SK-N-SH (cell line): ENCODE measurements at regions not wholly inside any gene's neighbourhood (a gene's known extent, or its start where the extent isn't known, plus 50 kb on each side); places are given as distances from the start of the nearest gene placed in this dataset.

Source experiments
- CTCF ChIA-PET: fragments of 300-600, 350-600 bp; formaldehyde crosslinking; extraction: SDS; loops from one replicate; lab custom pipeline; 2021; lab: Yijun Ruan, JAX
- POLR2A ChIA-PET: fragments of 350-600 bp; sonication (Branson Sonifier 250); formaldehyde crosslinking; extraction: SDS; loops from one replicate; lab custom pipeline; 2020; ENCODE audit warnings: antibody characterized with exemption, inconsistent platforms; lab: Yijun Ruan, JAX
- DNase-seq: peaks from one replicate; pipeline ENCODE4 v3.0.0; 2012
- H2AFZ ChIP-seq: fragments of 200-600 bp; sonication (generic); 2 replicates; pipeline ENCODE4 v1.8.1; 2016; ENCODE audit warnings: antibody characterized with exemption, mild to moderate bottlenecking, low read depth
- H3F3A ChIP-seq: fragments of 200-600 bp; sonication (generic); replicated peaks from 2 replicates; pipeline ENCODE3; 2016; ENCODE audit warnings: antibody characterized with exemption, mild to moderate bottlenecking; ENCODE audit not compliant: insufficient read depth
- H3K27ac ChIP-seq, 2 experiments: fragments of 200-500 bp in 1 of 2; fragments of 200-600 bp in 1 of 2; sonication (Bioruptor generic) in 1 of 2; sonication (generic), shearing (Covaris generic) in 1 of 2; 2 replicates each; pipeline versions ENCODE4 v1.5.1 to v1.6.1; 2014 to 2016; ENCODE audit warnings: low read depth in 2 of 2, inconsistent platforms in 1 of 2, low read length in 1 of 2, mild to moderate bottlenecking in 1 of 2, mixed read lengths in 1 of 2
- H3K27me3 ChIP-seq: fragments of 200-600 bp; sonication (generic), shearing (Covaris generic); 2 replicates; pipeline ENCODE4 v1.6.1; 2016; ENCODE audit warnings: mixed run types; ENCODE audit not compliant: insufficient read depth
- H3K36me3 ChIP-seq, 2 experiments: fragments of 200-500 bp in 1 of 2; fragments of 200-600 bp in 1 of 2; sonication (Bioruptor generic) in 1 of 2; sonication (generic) in 1 of 2; replicated peaks in 1 of 2; 2 replicates each; pipeline versions ENCODE3 to v1.5.1; 2014 to 2016; ENCODE audit warnings: low read length in 1 of 2, mild to moderate bottlenecking in 1 of 2; ENCODE audit not compliant: insufficient read depth in 2 of 2, control insufficient read depth in 1 of 2
- H3K4me1 ChIP-seq, 2 experiments: fragments of 200-500 bp in 1 of 2; fragments of 200-600 bp in 1 of 2; sonication (Bioruptor generic) in 1 of 2; sonication (generic), shearing (Covaris generic) in 1 of 2; 2 replicates each; pipeline versions ENCODE4 v1.5.1 to v1.6.1; 2014 to 2016; ENCODE audit warnings: low read depth in 1 of 2, low read length in 1 of 2, mixed run types in 1 of 2; ENCODE audit not compliant: insufficient read depth in 2 of 2, control insufficient read depth in 1 of 2
- H3K4me2 ChIP-seq: fragments of 200-600 bp; sonication (generic), shearing (Covaris generic); 2 replicates; pipeline ENCODE4 v1.6.1; 2017; ENCODE audit warnings: mixed run types
- H3K4me3 ChIP-seq, 2 experiments: fragments of 200-500 bp in 1 of 2; fragments of 200-600 bp in 1 of 2; sonication (Bioruptor generic) in 1 of 2; sonication (generic), shearing (Covaris generic) in 1 of 2; 2 replicates each; pipeline versions ENCODE4 v1.5.1 to v1.8.1; 2014 to 2016; ENCODE audit warnings: low read depth in 2 of 2, inconsistent platforms in 1 of 2, low read length in 1 of 2, mild to moderate bottlenecking in 1 of 2, mixed read lengths in 1 of 2, moderate library complexity in 1 of 2
- H3K79me2 ChIP-seq: fragments of 200-600 bp; sonication (generic); 2 replicates; pipeline ENCODE4 v1.8.1; 2017; ENCODE audit warnings: mild to moderate bottlenecking; ENCODE audit not compliant: insufficient read depth
- H3K9ac ChIP-seq: fragments of 200-600 bp; sonication (generic); 2 replicates; pipeline ENCODE4 v1.6.1; 2017; ENCODE audit warnings: mixed run types
- H3K9me2 ChIP-seq: fragments of 200-600 bp; sonication (generic); 2 replicates; pipeline ENCODE4 v1.6.1; 2017; ENCODE audit warnings: mixed run types
- H3K9me3 ChIP-seq: fragments of 200-600 bp; sonication (generic); 2 replicates; pipeline ENCODE4 v1.6.1; 2017; ENCODE audit warnings: mixed run types, mild to moderate bottlenecking, moderate library complexity
- H4K20me1 ChIP-seq: fragments of 200-600 bp; sonication (generic); 2 replicates; pipeline ENCODE4 v1.6.1; 2017; ENCODE audit warnings: mild to moderate bottlenecking, mixed run types; ENCODE audit not compliant: insufficient read depth
- CTCF ChIP-seq: fragments of 200-600 bp; sonication (generic); IDR thresholded peaks from 2 replicates; pipeline ENCODE4 v1.6.1; 2017; ENCODE audit warnings: antibody characterized with exemption, mild to moderate bottlenecking, moderate library complexity
- EZH2phosphoT487 ChIP-seq: fragments of 200-600 bp; sonication (generic); IDR thresholded peaks from 2 replicates; pipeline ENCODE4 v1.6.1; 2017; ENCODE audit warnings: low read depth, mixed run types, mild to moderate bottlenecking, antibody characterized with exemption, moderate library complexity, borderline replicate concordance
- FOXJ3 ChIP-seq: sonication (generic); formaldehyde crosslinking; IDR thresholded peaks from 2 replicates; pipeline ENCODE4 v1.5.1; 2020; ENCODE audit warnings: mild to moderate bottlenecking, missing genetic modification reagents
- FOXM1 ChIP-seq: IDR thresholded peaks from 2 replicates; pipeline ENCODE4 v1.4.0; 2012; ENCODE audit warnings: low read depth, mild to moderate bottlenecking
- GATA2 ChIP-seq: sonication (generic); formaldehyde crosslinking; IDR thresholded peaks from 2 replicates; pipeline ENCODE4 v1.5.0; 2020; ENCODE audit warnings: mild to moderate bottlenecking, missing genetic modification reagents
- IRF3 ChIP-seq: fragments of 150-350 bp; IDR thresholded peaks from 2 replicates; pipeline ENCODE4 v1.6.1; 2016; ENCODE audit warnings: mild to moderate bottlenecking, low read depth, low read length
- JUND ChIP-seq: IDR thresholded peaks from 2 replicates; pipeline ENCODE4 v1.4.0; 2012
- PBX3 ChIP-seq: IDR thresholded peaks from 2 replicates; pipeline ENCODE4; 2012
- RAD21 ChIP-seq: IDR thresholded peaks from 2 replicates; pipeline ENCODE4 v1.6.1; 2012; ENCODE audit warnings: mild to moderate bottlenecking, low read length
- RCOR1 ChIP-seq: fragments of 150-350 bp; IDR thresholded peaks from 2 replicates; pipeline ENCODE4 v1.6.1; 2017; ENCODE audit warnings: antibody characterized with exemption, low read length
- SIN3A ChIP-seq: IDR thresholded peaks from 2 replicates; pipeline ENCODE4 v1.6.1; 2012; ENCODE audit warnings: low read depth, mild to moderate bottlenecking, low read length, moderate library complexity, borderline replicate concordance
- TAF1 ChIP-seq: IDR thresholded peaks from 2 replicates; pipeline ENCODE4 v1.6.1; 2012; ENCODE audit warnings: low read depth, mild to moderate bottlenecking, low read length, moderate library complexity, borderline replicate concordance
- TEAD4 ChIP-seq: IDR thresholded peaks from 2 replicates; pipeline ENCODE4 v1.4.0; 2012; ENCODE audit warnings: mild to moderate bottlenecking, borderline replicate concordance; ENCODE audit not compliant: insufficient read depth
- YY1 ChIP-seq: IDR thresholded peaks from 2 replicates; pipeline ENCODE4 v1.4.0; 2012; ENCODE audit warnings: low read depth, mild to moderate bottlenecking
- ZBTB33 ChIP-seq: IDR thresholded peaks from 2 replicates; pipeline ENCODE4 v1.4.0; 2012; ENCODE audit warnings: low read depth, borderline replicate concordance
- WGBS: methylation state at CpG from one replicate; pipeline ENCODE4 v1.1.6; 2017; ENCODE audit warnings: low lambda C conversion rate; 5-methylcytosine and 5-hydroxymethylcytosine counted together

GRCh38 chr3:79871656-79872055 lies 103.9 kb upstream of the ROBO1 start:
- TF ChIP-seq FOXJ3 (no peak), GATA2 (CRISPR knock-in tag) (no peak), ZBTB33 (no peak), TAF1 (no peak), JUND (no peak), FOXM1 (no peak), CTCF (no peak), IRF3 (no peak), PBX3 (no peak), EZH2phosphoT487 (no peak), TEAD4 (no peak), RCOR1 (no peak), SIN3A (no peak), RAD21 (no peak), YY1 (no peak)
- ChIA-PET CTCF (no interaction called here), POLR2A (no interaction called here)
- Histone ChIP-seq H4K20me1 (no peaks in the 10 kb centered on the region), H3K27ac (no peak overlapping the region), H3F3A (no peaks in the 10 kb centered on the region), H3K4me3 (no peak overlapping the region), H3K79me2 (no peaks in the 10 kb centered on the region), H2AFZ (no peak overlapping the region), H3K27me3 (no peaks in the 10 kb centered on the region), H3K9ac (no peak overlapping the region), H3K36me3 (no peaks in the 10 kb centered on the region), H3K9me3 (no peaks in the 10 kb centered on the region), H3K9me2 (no peaks in the 10 kb centered on the region), H3K4me1 (no peaks in the 10 kb centered on the region), H3K4me2 (no peak overlapping the region)
- DNase-seq = no peak
- 54% methylated on average over 1 of the region's 1 CpG for WGBS
